K562 (cell line): ENCODE measurements at regions not wholly inside any gene's neighbourhood (a gene's known extent, or its start where the extent isn't known, plus 50 kb on each side); places are given as distances from the start of the nearest gene placed in this dataset.

Experiments used
- ADNP ChIP-seq: fragments of 200-800 bp; sonication (Bioruptor generic); IDR thresholded peaks from 2 replicates; pipeline ENCODE4 v1.6.1; 2016; ENCODE audit warnings: missing genetic modification characterization, missing compliant biosample characterization
- EZH2 ChIP-seq: IDR thresholded peaks from 2 replicates; pipeline ENCODE4 v1.6.1; 2012; ENCODE audit warnings: low read depth, mild to moderate bottlenecking, inconsistent platforms, low read length, borderline replicate concordance
- JUN ChIP-seq, 2 experiments: sonication (generic) in 1 of 2; formaldehyde crosslinking in 1 of 2; IDR thresholded peaks; 2 replicates each; pipeline versions ENCODE4 v1.6.1 to v1.8.0; 2012 to 2022; ENCODE audit warnings: borderline replicate concordance in 2 of 2, mild to moderate bottlenecking in 2 of 2, improper control_type of control experiment in 1 of 2, low read depth in 1 of 2, low read length in 1 of 2, missing genetic modification reagents in 1 of 2
- LCOR ChIP-seq: sonication (generic); formaldehyde crosslinking; IDR thresholded peaks from 2 replicates; pipeline ENCODE4 v1.8.0; 2022; ENCODE audit warnings: mild to moderate bottlenecking, missing genetic modification reagents
- POLR2A ChIP-seq: fragments of 450-650 bp; conservative IDR thresholded peaks from 2 replicates; pipeline ENCODE4 v1.6.1; 2016
- TCF7 ChIP-seq: sonication (generic); IDR thresholded peaks from 2 replicates; pipeline ENCODE4 v1.6.1; 2016; ENCODE audit warnings: antibody characterized with exemption, borderline replicate concordance
- THRAP3 ChIP-seq: fragments of 450-650 bp; IDR thresholded peaks from 2 replicates; pipeline ENCODE4 v1.6.1; 2016; ENCODE audit warnings: mild to moderate bottlenecking, inconsistent platforms, borderline replicate concordance
- ZBTB17 ChIP-seq: fragments of 450-650 bp; formaldehyde crosslinking; IDR thresholded peaks from 2 replicates; pipeline ENCODE4 v1.4.0; 2020; ENCODE audit warnings: mild to moderate bottlenecking
- ZBTB34 ChIP-seq: fragments of 250-450 bp; sonication (Bioruptor Pico); IDR thresholded peaks from 2 replicates; pipeline ENCODE4 v1.8.0; 2021; ENCODE audit warnings: mild to moderate bottlenecking, moderate library complexity
- ZKSCAN3 ChIP-seq: fragments of 250-450 bp; sonication (Bioruptor Pico); IDR thresholded peaks from 2 replicates; pipeline ENCODE4 v1.4.0; 2020
- ZKSCAN8 ChIP-seq: fragments of 200-800 bp; sonication (Bioruptor generic); IDR thresholded peaks from 2 replicates; pipeline ENCODE4 v1.6.1; 2016; ENCODE audit warnings: missing genetic modification characterization, missing compliant biosample characterization
- ZNF76 ChIP-seq: fragments of 250-450 bp; sonication (Bioruptor Pico); IDR thresholded peaks from 2 replicates; pipeline ENCODE4 v1.4.0; 2020; ENCODE audit warnings: mild to moderate bottlenecking, moderate library complexity, borderline replicate concordance

GRCh38 chr13:59422646-59423045 lies 741.1 kb downstream of the DIAPH3 start:
- TF ChIP-seq POLR2A (no peak), TCF7 (no peak), ZBTB17 (CRISPR knock-in tag) (no peak), LCOR (no peak), EZH2 (no peak), ZKSCAN3 (CRISPR knock-in tag) (no peak), ZNF76 (CRISPR knock-in tag) (no peak), ZKSCAN8 (CRISPR knock-in tag) (no peak), JUN (IDR thresholded peaks at IDR 0.05; ENCODE audit: borderline replicate concordance, low read depth, low read length) (no peak), JUN (CRISPR knock-in tag; IDR thresholded peaks at IDR 0.05; ENCODE audit: borderline replicate concordance) (no peak), ZBTB34 (CRISPR knock-in tag) (no peak), THRAP3 (no peak), ADNP (tag) (no peak)
